Panc1 (cell line): ENCODE measurements at regions not wholly inside any gene's neighbourhood (a gene's known extent, or its start where the extent isn't known, plus 50 kb on each side); places are given as distances from the start of the nearest gene placed in this dataset.

Experiments used
- ATAC-seq: fragments of 200-7000 bp; cut with Tn5 transposase; 2 replicates; pipeline ENCODE4 v1.9.1; 2020; ENCODE audit warnings: mild to moderate bottlenecking, moderate library complexity
- BruUV-seq: library from RNA; stranded (reverse); fragments of 400-500 nt; replicated peaks from 2 replicates; lab custom pipeline; 2021; lab: Mats Ljungman, UMichigan
- CTCF ChIA-PET: fragments of 300-600 bp; sonication (Branson Sonifier 250); formaldehyde crosslinking; loops from one replicate; lab custom pipeline; 2022; ENCODE audit warnings: antibody characterized with exemption; lab: Charles Lee
- POLR2A ChIA-PET: fragments of 300-600 bp; sonication (Branson Sonifier 250); formaldehyde crosslinking; loops from one replicate; lab custom pipeline; 2022; ENCODE audit warnings: antibody characterized with exemption; lab: Charles Lee
- DNase-seq: peaks from one replicate; pipeline ENCODE4 v3.0.0-alpha.2; 2010; ENCODE audit warnings: low read depth, low spot score
- H3K27ac ChIP-seq: 2 replicates; pipeline ENCODE4 v1.5.1; 2011; ENCODE audit warnings: mild to moderate bottlenecking, low read length, inconsistent platforms
- H3K27me3 ChIP-seq: fragments of 200-500 bp; sonication (Bioruptor generic); 2 replicates; pipeline ENCODE4 v1.6.0; 2014; ENCODE audit warnings: low read length, inconsistent platforms; ENCODE audit not compliant: control insufficient read depth, insufficient read depth
- H3K36me3 ChIP-seq: fragments of 200-500 bp; sonication (Bioruptor generic); 2 replicates; pipeline ENCODE4 v1.5.1; 2014; ENCODE audit warnings: inconsistent platforms, mild to moderate bottlenecking, low read length, moderate library complexity; ENCODE audit not compliant: control insufficient read depth, insufficient read depth
- H3K4me1 ChIP-seq: 2 replicates; pipeline ENCODE4 v1.5.1; 2011; ENCODE audit warnings: inconsistent platforms, mild to moderate bottlenecking, low read length, moderate library complexity; ENCODE audit not compliant: control insufficient read depth, insufficient read depth
- H3K4me3 ChIP-seq, 2 experiments: 2 replicates each; pipeline ENCODE4 v1.5.1; 2011 to 2012; ENCODE audit warnings: low read depth in 2 of 2, low read length in 2 of 2, mild to moderate bottlenecking in 2 of 2, inconsistent platforms in 1 of 2, moderate library complexity in 1 of 2
- H3K9me3 ChIP-seq: fragments of 200-500 bp; sonication (Bioruptor generic); 2 replicates; pipeline ENCODE4 v1.5.1; 2014; ENCODE audit warnings: low read depth, mild to moderate bottlenecking, inconsistent platforms, low read length, moderate library complexity; ENCODE audit not compliant: control insufficient read depth, insufficient read depth
- CTCF ChIP-seq: fragments of 450-650 bp; IDR thresholded peaks from 2 replicates; pipeline ENCODE4 v1.5.1; 2017; ENCODE audit warnings: mild to moderate bottlenecking
- POLR2AphosphoS5 ChIP-seq: IDR thresholded peaks from 2 replicates; pipeline ENCODE4 v1.6.1; 2012; ENCODE audit warnings: mild to moderate bottlenecking, low read depth, low read length, moderate library complexity
- REST ChIP-seq, 2 experiments: IDR thresholded peaks; 2 replicates each; pipeline ENCODE4 v1.6.1; 2011 to 2012; ENCODE audit warnings: low read depth in 2 of 2, control low read depth in 1 of 2, low read length in 1 of 2, mild to moderate bottlenecking in 1 of 2, moderate library complexity in 1 of 2; ENCODE audit not compliant: insufficient read depth in 1 of 2
- SIN3A ChIP-seq: IDR thresholded peaks from 2 replicates; pipeline ENCODE4 v1.6.1; 2012; ENCODE audit warnings: low read depth, mild to moderate bottlenecking, low read length, moderate library complexity, borderline replicate concordance; ENCODE audit not compliant: insufficient read depth
- TCF7L2 ChIP-seq: IDR thresholded peaks from 2 replicates; pipeline ENCODE4 v1.6.1; 2011; ENCODE audit warnings: mild to moderate bottlenecking, low read depth, low read length, inconsistent platforms
- in situ Hi-C: cut with HindIII; loops from 2 replicates; pipeline ENCODE4 v1.10.0; 2016; ENCODE audit warnings: low sequenced_read_pairs, low pct_unique_long_range_greater_than_20kb
- intact Hi-C: fragments of 100-400 bp; cut with micrococcal nuclease; formaldehyde crosslinking; loops from one replicate; pipeline ENCODE4 v1.10.0; 2022; ENCODE audit not compliant: unreplicated experiment

GRCh38 chr19:28583242-28583641, 629.7 kb downstream of the UQCRFS1 start:
- no peaks in the 10 kb centered on the region for H3K9me3 ChIP-seq
- TF ChIP-seq CTCF (no peak), SIN3A (no peak), REST (IDR thresholded peaks at IDR 0.05; ENCODE audit: insufficient read depth in 1 of 2, low read depth in 2 of 2, low read length in 1 of 2) (no peak), POLR2AphosphoS5 (no peak), TCF7L2 (no peak)
- DNase-seq (no peak), ATAC-seq (no peak)
- in situ Hi-C loops: no loop called here
- BruUV-seq: no TSS peak
- ChIA-PET POLR2A (no interaction called here), CTCF (no interaction called here)
- no peaks in the 10 kb centered on the region for H3K36me3 ChIP-seq
- no peaks in the 10 kb centered on the region for H3K4me1 ChIP-seq
- no peak overlapping the region for H3K27ac ChIP-seq
- H3K27me3 ChIP-seq: no peaks in the 10 kb centered on the region
- intact Hi-C loops: no loop called here
- H3K4me3 ChIP-seq: no peak overlapping the region

DNA sequence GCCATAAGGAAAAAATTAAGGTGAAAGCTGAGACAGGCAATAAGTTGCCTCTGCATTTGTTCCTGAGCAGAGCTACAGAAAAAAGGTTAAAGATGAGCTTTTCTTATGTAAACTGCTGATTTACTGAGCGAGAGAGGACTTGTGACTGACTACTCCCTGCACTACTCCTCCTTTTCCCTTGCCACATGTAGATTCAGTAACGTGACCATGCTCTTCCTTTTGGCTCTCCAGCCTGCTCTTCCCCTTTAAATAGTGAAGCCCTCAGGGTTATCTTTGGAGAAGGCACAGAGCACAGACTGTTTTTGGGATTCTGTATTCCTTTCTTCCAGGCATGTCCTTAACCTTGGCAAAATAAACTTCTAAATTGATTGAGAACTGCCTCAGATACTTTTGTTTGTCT, 630.2 kb downstream of the UQCRFS1 start:
- ChIA-PET POLR2A (no interaction called here), CTCF (no interaction called here)
- no peak for ATAC-seq

More for the DNA sequence above, 630.2 kb downstream of the UQCRFS1 start:
- Histone ChIP-seq H3K36me3 (no peaks in the 10 kb centered on the region), H3K27ac (no peak overlapping the region), H3K4me3 (no peak overlapping the region), H3K4me1 (no peaks in the 10 kb centered on the region), H3K27me3 (no peaks in the 10 kb centered on the region), H3K9me3 (no peaks in the 10 kb centered on the region)
- no TSS peak for BruUV-seq
- in situ Hi-C loops: no loop called here
- no peak for TF ChIP-seq TCF7L2
- TF ChIP-seq CTCF: no peak
- no peak for TF ChIP-seq REST (IDR thresholded peaks at IDR 0.05; ENCODE audit: insufficient read depth in 1 of 2, low read depth in 2 of 2, low read length in 1 of 2)
- TF ChIP-seq POLR2AphosphoS5: no peak
- TF ChIP-seq SIN3A: no peak
- intact Hi-C loops: no loop called here
- no peak for DNase-seq
